BE2C (cell line): ENCODE measurements at regions not wholly inside any gene's neighbourhood (a gene's known extent, or its start where the extent isn't known, plus 50 kb on each side); places are given as distances from the start of the nearest gene placed in this dataset.

Experiments
- DNase-seq: peaks from one replicate; pipeline ENCODE4 v3.0.0-alpha.2; 2020
- H3K27me3 ChIP-seq: fragments of 250-450 bp; sonication (Bioruptor Pico); 2 replicates; pipeline ENCODE4 v1.5.1; 2020; ENCODE audit warnings: mild to moderate bottlenecking
- H3K36me3 ChIP-seq: fragments of 250-450 bp; sonication (Bioruptor Pico); 2 replicates; pipeline ENCODE4 v1.5.1; 2020; ENCODE audit warnings: mild to moderate bottlenecking
- H3K4me1 ChIP-seq: fragments of 250-450 bp; sonication (Bioruptor Pico); 2 replicates; pipeline ENCODE4 v1.5.1; 2020
- H3K4me3 ChIP-seq: 2 replicates; pipeline ENCODE4 v1.5.1; 2011; ENCODE audit warnings: low read depth, low read length
- H3K9me3 ChIP-seq: fragments of 250-450 bp; sonication (Bioruptor Pico); 2 replicates; pipeline ENCODE4 v1.5.1; 2020
- TF ChIP-seq, protein P1 (sequence below): IDR thresholded peaks from 2 replicates; pipeline ENCODE4 v1.5.1; 2012; ENCODE audit warnings: mild to moderate bottlenecking, low read depth, low read length

DNA sequence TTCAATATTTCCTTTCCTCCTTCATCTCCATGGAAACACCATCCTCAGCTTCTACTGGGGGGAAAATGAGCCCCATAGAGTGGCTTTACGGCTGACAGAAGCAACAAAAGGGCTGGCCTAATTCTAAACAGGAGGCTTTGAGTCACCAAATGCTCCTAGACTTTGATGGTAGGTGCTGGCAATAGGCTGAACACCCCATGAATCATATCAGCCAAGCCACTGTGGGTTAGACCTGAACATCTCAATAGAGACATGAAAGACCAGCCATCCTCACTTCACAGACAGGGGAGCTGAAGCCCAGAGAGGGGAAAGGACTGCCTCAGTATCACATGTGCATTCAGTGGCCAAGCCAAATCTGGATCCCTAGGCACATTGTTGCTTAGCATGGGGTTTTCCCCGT lies 107.6 kb downstream of the AMER1 start:
- no peaks in the 10 kb centered on the region for H3K27me3 ChIP-seq
- no peak for DNase-seq
- no peaks in the 10 kb centered on the region for H3K4me1 ChIP-seq
- TF ChIP-seq, protein P1, sequence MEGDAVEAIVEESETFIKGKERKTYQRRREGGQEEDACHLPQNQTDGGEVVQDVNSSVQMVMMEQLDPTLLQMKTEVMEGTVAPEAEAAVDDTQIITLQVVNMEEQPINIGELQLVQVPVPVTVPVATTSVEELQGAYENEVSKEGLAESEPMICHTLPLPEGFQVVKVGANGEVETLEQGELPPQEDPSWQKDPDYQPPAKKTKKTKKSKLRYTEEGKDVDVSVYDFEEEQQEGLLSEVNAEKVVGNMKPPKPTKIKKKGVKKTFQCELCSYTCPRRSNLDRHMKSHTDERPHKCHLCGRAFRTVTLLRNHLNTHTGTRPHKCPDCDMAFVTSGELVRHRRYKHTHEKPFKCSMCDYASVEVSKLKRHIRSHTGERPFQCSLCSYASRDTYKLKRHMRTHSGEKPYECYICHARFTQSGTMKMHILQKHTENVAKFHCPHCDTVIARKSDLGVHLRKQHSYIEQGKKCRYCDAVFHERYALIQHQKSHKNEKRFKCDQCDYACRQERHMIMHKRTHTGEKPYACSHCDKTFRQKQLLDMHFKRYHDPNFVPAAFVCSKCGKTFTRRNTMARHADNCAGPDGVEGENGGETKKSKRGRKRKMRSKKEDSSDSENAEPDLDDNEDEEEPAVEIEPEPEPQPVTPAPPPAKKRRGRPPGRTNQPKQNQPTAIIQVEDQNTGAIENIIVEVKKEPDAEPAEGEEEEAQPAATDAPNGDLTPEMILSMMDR, result no peak
- no peaks in the 10 kb centered on the region for H3K9me3 ChIP-seq
- H3K36me3 ChIP-seq, result no peaks in the 10 kb centered on the region
- no peak overlapping the region for H3K4me3 ChIP-seq

DNA sequence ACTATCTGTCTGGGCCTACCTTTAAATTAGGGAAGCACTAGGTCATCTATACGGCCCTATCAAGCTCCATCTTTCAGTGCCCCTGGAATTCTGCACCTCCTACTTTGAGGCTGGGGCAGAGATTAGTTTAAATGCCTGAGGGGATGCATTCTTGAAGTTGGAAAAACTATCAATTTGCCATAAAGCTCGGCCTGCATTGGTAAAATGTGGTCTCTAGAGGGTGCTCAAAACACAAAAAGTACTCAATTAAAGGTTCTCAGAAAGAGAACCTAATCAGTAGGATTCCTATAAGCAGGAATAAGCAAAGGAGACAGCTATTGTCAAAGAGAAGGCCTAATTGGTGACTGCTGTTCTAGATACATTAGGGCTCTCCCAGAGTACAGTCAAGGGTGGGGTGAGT lies 111.7 kb downstream of the AMER1 start:
- no peaks in the 10 kb centered on the region for H3K27me3 ChIP-seq
- no peaks in the 10 kb centered on the region for H3K9me3 ChIP-seq
- no peak for DNase-seq
- H3K4me3 ChIP-seq, result no peak overlapping the region
- no peaks in the 10 kb centered on the region for H3K36me3 ChIP-seq
- H3K4me1 ChIP-seq, result no peaks in the 10 kb centered on the region
- TF ChIP-seq, protein P1, result peak; percentile 43
